ENCODE measurements at regions not wholly inside any gene's neighbourhood (a gene's known extent, or its start where the extent isn't known, plus 50 kb on each side); places are given as distances from the start of the nearest gene placed in this dataset.
A peak's percentile ranks its signal among the peaks of the same experiment; 100 is the strongest.

- no peak for TF ChIP-seq RCOR1 (IDR thresholded peaks at IDR 0.05; ENCODE audit: borderline replicate concordance in 1 of 2, low read depth in 2 of 2, low read length in 2 of 2)
- TF ChIP-seq, protein P1, sequence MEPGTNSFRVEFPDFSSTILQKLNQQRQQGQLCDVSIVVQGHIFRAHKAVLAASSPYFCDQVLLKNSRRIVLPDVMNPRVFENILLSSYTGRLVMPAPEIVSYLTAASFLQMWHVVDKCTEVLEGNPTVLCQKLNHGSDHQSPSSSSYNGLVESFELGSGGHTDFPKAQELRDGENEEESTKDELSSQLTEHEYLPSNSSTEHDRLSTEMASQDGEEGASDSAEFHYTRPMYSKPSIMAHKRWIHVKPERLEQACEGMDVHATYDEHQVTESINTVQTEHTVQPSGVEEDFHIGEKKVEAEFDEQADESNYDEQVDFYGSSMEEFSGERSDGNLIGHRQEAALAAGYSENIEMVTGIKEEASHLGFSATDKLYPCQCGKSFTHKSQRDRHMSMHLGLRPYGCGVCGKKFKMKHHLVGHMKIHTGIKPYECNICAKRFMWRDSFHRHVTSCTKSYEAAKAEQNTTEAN (CRISPR knock-in tag; IDR thresholded peaks at IDR 0.05) = no peak
- TF ChIP-seq, protein P2, sequence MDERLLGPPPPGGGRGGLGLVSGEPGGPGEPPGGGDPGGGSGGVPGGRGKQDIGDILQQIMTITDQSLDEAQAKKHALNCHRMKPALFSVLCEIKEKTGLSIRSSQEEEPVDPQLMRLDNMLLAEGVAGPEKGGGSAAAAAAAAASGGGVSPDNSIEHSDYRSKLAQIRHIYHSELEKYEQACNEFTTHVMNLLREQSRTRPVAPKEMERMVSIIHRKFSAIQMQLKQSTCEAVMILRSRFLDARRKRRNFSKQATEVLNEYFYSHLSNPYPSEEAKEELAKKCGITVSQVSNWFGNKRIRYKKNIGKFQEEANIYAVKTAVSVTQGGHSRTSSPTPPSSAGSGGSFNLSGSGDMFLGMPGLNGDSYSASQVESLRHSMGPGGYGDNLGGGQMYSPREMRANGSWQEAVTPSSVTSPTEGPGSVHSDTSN (CRISPR knock-in tag; IDR thresholded peaks at IDR 0.05; ENCODE audit: low read depth) = no peak
- TF ChIP-seq, protein P2 (tag; conservative IDR thresholded peaks at IDR 0.05; ENCODE audit: low read depth) = no peak
- no peak for TF ChIP-seq RNF2 (IDR thresholded peaks at IDR 0.05)
- TF ChIP-seq ZNF41 (CRISPR knock-in tag; conservative IDR thresholded peaks at IDR 0.05) = no peak
- TF ChIP-seq SMC3 (conservative IDR thresholded peaks at IDR 0.05; ENCODE audit: insufficient read depth, low read depth, low read length) = peak; percentile 59
- TF ChIP-seq ZFP36 (IDR thresholded peaks at IDR 0.05; ENCODE audit: low read depth, low read length, partially characterized antibody) = no peak
- no peak for TF ChIP-seq CSDE1 (IDR thresholded peaks at IDR 0.05)
- TF ChIP-seq MITF (IDR thresholded peaks at IDR 0.05) = no peak
- TF ChIP-seq, protein P3, sequence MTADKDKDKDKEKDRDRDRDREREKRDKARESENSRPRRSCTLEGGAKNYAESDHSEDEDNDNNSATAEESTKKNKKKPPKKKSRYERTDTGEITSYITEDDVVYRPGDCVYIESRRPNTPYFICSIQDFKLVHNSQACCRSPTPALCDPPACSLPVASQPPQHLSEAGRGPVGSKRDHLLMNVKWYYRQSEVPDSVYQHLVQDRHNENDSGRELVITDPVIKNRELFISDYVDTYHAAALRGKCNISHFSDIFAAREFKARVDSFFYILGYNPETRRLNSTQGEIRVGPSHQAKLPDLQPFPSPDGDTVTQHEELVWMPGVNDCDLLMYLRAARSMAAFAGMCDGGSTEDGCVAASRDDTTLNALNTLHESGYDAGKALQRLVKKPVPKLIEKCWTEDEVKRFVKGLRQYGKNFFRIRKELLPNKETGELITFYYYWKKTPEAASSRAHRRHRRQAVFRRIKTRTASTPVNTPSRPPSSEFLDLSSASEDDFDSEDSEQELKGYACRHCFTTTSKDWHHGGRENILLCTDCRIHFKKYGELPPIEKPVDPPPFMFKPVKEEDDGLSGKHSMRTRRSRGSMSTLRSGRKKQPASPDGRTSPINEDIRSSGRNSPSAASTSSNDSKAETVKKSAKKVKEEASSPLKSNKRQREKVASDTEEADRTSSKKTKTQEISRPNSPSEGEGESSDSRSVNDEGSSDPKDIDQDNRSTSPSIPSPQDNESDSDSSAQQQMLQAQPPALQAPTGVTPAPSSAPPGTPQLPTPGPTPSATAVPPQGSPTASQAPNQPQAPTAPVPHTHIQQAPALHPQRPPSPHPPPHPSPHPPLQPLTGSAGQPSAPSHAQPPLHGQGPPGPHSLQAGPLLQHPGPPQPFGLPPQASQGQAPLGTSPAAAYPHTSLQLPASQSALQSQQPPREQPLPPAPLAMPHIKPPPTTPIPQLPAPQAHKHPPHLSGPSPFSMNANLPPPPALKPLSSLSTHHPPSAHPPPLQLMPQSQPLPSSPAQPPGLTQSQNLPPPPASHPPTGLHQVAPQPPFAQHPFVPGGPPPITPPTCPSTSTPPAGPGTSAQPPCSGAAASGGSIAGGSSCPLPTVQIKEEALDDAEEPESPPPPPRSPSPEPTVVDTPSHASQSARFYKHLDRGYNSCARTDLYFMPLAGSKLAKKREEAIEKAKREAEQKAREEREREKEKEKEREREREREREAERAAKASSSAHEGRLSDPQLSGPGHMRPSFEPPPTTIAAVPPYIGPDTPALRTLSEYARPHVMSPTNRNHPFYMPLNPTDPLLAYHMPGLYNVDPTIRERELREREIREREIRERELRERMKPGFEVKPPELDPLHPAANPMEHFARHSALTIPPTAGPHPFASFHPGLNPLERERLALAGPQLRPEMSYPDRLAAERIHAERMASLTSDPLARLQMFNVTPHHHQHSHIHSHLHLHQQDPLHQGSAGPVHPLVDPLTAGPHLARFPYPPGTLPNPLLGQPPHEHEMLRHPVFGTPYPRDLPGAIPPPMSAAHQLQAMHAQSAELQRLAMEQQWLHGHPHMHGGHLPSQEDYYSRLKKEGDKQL (CRISPR knock-in tag; IDR thresholded peaks at IDR 0.05; ENCODE audit: borderline replicate concordance) = no peak
- peak; percentile 32; the same call in 1 of the 2 replicates for TF ChIP-seq STAG1 (CRISPR knock-in tag; IDR thresholded peaks at IDR 0.05; ENCODE audit: borderline replicate concordance)
- TF ChIP-seq ZNF551 (CRISPR knock-in tag; IDR thresholded peaks at IDR 0.05) = no peak
- TF ChIP-seq SRF (CRISPR knock-in tag; IDR thresholded peaks at IDR 0.05) = no peak
- TF ChIP-seq ZNF766 (CRISPR knock-in tag; conservative IDR thresholded peaks at IDR 0.05) = no peak
These were observed 130.2 kb downstream of the TPR start (continued) for GRCh38 chr1:186244825-186245224.

All from K562 (cell line).